ENCODE measurements at regions not wholly inside any gene's neighbourhood (a gene's known extent, or its start where the extent isn't known, plus 50 kb on each side); places are given as distances from the start of the nearest gene placed in this dataset.

DNA sequence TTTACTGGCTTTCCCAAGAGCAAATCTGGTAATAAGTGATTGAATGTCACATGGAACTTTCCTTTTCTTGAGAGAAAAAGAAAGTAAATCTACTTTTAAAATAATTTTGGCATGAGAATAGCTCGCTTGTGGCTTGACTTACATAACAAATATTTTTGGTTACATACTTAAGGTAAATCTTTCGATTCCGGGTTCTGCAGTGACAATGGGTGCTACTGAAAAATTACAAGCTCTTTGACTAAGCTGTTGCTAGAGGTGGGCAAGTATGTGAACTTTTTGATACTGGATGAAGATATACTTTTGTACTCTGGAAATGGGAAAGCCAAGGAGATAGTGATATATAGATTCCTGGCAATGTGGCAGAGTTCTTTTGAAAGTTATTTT is 51.9 kb upstream of the OTOL1 start:
- DNase-seq (ENCODE audit: low read depth): no peak
- no peaks in the 10 kb centered on the region for H3K27me3 ChIP-seq (ENCODE audit: control insufficient read depth, insufficient read depth, low read length)
- no peaks in the 10 kb centered on the region for H3K36me3 ChIP-seq (ENCODE audit: control insufficient read depth, insufficient read depth, low read length)
- TF ChIP-seq, protein P1, sequence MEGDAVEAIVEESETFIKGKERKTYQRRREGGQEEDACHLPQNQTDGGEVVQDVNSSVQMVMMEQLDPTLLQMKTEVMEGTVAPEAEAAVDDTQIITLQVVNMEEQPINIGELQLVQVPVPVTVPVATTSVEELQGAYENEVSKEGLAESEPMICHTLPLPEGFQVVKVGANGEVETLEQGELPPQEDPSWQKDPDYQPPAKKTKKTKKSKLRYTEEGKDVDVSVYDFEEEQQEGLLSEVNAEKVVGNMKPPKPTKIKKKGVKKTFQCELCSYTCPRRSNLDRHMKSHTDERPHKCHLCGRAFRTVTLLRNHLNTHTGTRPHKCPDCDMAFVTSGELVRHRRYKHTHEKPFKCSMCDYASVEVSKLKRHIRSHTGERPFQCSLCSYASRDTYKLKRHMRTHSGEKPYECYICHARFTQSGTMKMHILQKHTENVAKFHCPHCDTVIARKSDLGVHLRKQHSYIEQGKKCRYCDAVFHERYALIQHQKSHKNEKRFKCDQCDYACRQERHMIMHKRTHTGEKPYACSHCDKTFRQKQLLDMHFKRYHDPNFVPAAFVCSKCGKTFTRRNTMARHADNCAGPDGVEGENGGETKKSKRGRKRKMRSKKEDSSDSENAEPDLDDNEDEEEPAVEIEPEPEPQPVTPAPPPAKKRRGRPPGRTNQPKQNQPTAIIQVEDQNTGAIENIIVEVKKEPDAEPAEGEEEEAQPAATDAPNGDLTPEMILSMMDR (IDR thresholded peaks at IDR 0.05; ENCODE audit: insufficient read depth, low read length, poor library complexity, severe bottlenecking): no peak
- no peak overlapping the region for H3K4me3 ChIP-seq (ENCODE audit: low read depth, low read length)

DNA sequence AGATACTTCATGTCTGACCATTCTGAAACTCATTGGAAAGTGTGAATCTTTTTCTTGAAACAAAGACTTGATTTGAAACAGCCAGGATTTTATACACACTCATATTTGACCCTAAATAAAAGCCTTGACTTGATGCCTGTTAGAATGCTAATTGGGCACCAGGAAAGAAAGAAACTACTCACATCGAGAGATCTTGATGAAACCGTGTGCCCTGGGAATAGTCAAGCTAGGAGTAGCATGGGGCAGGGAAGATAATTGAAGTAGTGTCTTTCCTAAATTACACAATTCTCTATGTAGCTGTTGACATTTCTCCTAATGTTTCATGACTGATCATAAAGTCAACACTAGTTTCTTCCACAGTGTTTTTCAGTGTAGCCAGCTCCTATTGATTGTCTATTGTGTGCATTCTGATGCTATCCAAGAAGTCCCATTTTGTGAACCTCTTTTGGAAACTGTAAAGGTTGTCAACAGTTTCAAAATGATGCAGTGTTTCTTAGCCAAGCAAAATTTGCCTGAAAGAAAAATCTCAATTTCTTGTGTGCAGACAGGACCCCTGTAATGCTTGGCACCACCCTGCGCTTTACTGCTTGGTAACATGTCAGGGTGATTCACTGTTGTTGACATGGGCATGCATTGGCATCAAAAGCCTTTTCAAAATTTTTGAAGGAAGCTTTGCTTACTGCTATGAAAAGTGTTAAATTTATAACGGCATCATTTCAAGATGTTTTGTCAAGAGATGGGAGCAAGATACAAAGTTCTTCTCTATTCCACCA is 52.5 kb upstream of the OTOL1 start:
- Histone ChIP-seq H3K27me3 (ENCODE audit: control insufficient read depth, insufficient read depth, low read length) (no peaks in the 10 kb centered on the region), H3K4me3 (ENCODE audit: low read depth, low read length) (no peak overlapping the region), H3K36me3 (ENCODE audit: control insufficient read depth, insufficient read depth, low read length) (no peaks in the 10 kb centered on the region)
- TF ChIP-seq, protein P1 (IDR thresholded peaks at IDR 0.05; ENCODE audit: insufficient read depth, low read length, poor library complexity, severe bottlenecking): no peak
- no peak for DNase-seq (ENCODE audit: low read depth)

DNA sequence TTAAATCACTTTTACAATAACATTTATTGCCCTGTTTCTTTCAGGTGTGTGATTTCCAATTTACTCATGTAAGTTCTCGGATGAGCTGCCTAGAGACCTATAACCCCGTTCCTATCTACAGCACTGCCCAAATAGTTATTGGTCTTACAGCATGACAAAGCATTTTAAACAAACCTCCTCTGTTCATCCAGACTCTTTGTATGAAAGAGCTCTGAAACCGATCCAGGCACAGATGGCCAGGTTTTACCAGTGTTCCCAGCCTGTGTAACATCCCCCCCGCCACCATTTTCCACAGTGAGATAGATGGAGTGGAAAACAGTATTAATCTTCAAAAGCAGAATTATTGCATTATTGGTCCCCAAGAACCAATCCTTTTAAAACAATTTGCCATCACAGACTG is 59.0 kb upstream of the SPTSSB start:
- no peak for DNase-seq (ENCODE audit: low read depth)
- no peaks in the 10 kb centered on the region for H3K27me3 ChIP-seq (ENCODE audit: control insufficient read depth, insufficient read depth, low read length)
- TF ChIP-seq, protein P1 (IDR thresholded peaks at IDR 0.05; ENCODE audit: insufficient read depth, low read length, poor library complexity, severe bottlenecking): no peak
- H3K4me3 ChIP-seq (ENCODE audit: low read depth, low read length): no peak overlapping the region
- no peaks in the 10 kb centered on the region for H3K36me3 ChIP-seq (ENCODE audit: control insufficient read depth, insufficient read depth, low read length)

DNA sequence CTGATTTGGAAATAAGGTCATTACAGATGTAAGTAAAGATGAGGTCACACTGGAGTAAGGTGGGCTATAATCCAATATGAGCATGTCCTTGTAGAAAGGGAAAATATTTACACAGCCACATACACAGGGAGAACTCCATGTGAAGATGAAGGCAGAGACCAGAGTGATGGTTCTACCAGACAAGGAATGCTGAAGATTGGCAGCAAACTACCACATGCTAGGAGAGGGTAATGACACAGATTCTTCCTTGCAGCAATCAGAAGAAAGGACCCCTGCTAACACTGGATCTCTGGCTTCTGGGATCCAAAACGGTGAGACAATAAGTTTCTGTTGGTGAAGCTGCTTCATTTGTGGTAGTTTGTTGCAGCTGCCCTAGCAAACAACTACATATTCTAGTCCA is 56.0 kb upstream of the SPTSSB start:
- Histone ChIP-seq H3K36me3 (ENCODE audit: control insufficient read depth, insufficient read depth, low read length) (no peaks in the 10 kb centered on the region), H3K4me3 (ENCODE audit: low read depth, low read length) (no peak overlapping the region), H3K27me3 (ENCODE audit: control insufficient read depth, insufficient read depth, low read length) (no peaks in the 10 kb centered on the region)
- TF ChIP-seq, protein P1 (IDR thresholded peaks at IDR 0.05; ENCODE audit: insufficient read depth, low read length, poor library complexity, severe bottlenecking): no peak
- DNase-seq (ENCODE audit: low read depth): no peak

DNA sequence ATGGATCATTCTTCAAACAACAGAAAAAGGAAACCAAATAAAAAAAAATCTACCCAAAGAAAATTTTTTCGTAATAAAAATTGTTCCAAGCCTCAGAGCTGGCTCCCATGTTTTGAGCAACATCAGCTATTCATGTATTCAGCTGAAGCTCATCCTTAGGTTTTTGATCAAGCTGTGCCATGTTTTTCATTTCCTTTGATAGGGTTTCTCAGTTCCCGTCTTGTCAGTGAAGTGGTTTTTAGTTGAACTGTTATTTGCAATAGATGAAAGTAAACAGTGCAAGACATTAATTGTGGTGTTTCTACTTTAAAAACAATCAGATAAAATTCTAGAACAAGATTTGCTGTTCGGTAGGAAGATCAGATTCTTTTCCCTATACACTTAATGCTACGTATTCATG is 55.4 kb upstream of the SPTSSB start:
- no peak for DNase-seq (ENCODE audit: low read depth)
- TF ChIP-seq, protein P1 (IDR thresholded peaks at IDR 0.05; ENCODE audit: insufficient read depth, low read length, poor library complexity, severe bottlenecking): no peak

More for the DNA sequence above, 55.4 kb upstream of the SPTSSB start:
- Histone ChIP-seq H3K36me3 (ENCODE audit: control insufficient read depth, insufficient read depth, low read length) (no peaks in the 10 kb centered on the region), H3K4me3 (ENCODE audit: low read depth, low read length) (no peak overlapping the region), H3K27me3 (ENCODE audit: control insufficient read depth, insufficient read depth, low read length) (no peaks in the 10 kb centered on the region)

Data from kidney epithelial cell (primary cell).